ENCODE measurements at regions not wholly inside any gene's neighbourhood (a gene's known extent, or its start where the extent isn't known, plus 50 kb on each side); places are given as distances from the start of the nearest gene placed in this dataset.

GRCh38 chr1:98813738-98814309 lies 152.3 kb downstream of the SNX7 start:
- H3F3A ChIP-seq (replicated peaks; ENCODE audit: insufficient read depth), result no peaks in the 10 kb centered on the region
- ChIA-PET POLR2A (no interaction called here), CTCF (no interaction called here)
- no peak overlapping the region for H3K9ac ChIP-seq
- no peaks in the 10 kb centered on the region for H4K20me1 ChIP-seq (ENCODE audit: insufficient read depth)
- H3K4me2 ChIP-seq, result no peak overlapping the region
- H3K4me1 ChIP-seq (ENCODE audit: control insufficient read depth in 1 of 2, insufficient read depth in 2 of 2, low read depth in 1 of 2, low read length in 1 of 2), result no peaks in the 10 kb centered on the region
- no peaks in the 10 kb centered on the region for H3K9me3 ChIP-seq
- DNase-seq, result no peak
- no peaks in the 10 kb centered on the region for H3K79me2 ChIP-seq (ENCODE audit: insufficient read depth)
- no peaks in the 10 kb centered on the region for H3K27me3 ChIP-seq (ENCODE audit: insufficient read depth)
- H3K27ac ChIP-seq (ENCODE audit: low read depth in 2 of 2, low read length in 1 of 2), result no peak overlapping the region
- H3K4me3 ChIP-seq (ENCODE audit: low read depth in 2 of 2, low read length in 1 of 2), result no peak overlapping the region
- WGBS (ENCODE audit: low lambda C conversion rate), result 21% methylated on average over 1 of the region's 1 CpG
- no peak overlapping the region for H2AFZ ChIP-seq (ENCODE audit: low read depth)
- no peaks in the 10 kb centered on the region for H3K9me2 ChIP-seq
- no peak for TF ChIP-seq SIN3A (IDR thresholded peaks at IDR 0.05; ENCODE audit: borderline replicate concordance, low read depth, low read length)
- TF ChIP-seq, protein P1, sequence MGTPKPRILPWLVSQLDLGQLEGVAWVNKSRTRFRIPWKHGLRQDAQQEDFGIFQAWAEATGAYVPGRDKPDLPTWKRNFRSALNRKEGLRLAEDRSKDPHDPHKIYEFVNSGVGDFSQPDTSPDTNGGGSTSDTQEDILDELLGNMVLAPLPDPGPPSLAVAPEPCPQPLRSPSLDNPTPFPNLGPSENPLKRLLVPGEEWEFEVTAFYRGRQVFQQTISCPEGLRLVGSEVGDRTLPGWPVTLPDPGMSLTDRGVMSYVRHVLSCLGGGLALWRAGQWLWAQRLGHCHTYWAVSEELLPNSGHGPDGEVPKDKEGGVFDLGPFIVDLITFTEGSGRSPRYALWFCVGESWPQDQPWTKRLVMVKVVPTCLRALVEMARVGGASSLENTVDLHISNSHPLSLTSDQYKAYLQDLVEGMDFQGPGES (IDR thresholded peaks at IDR 0.05; ENCODE audit: low read depth, low read length), result no peak
- TF ChIP-seq RCOR1 (IDR thresholded peaks at IDR 0.05; ENCODE audit: low read length), result no peak
- TF ChIP-seq, protein P2, sequence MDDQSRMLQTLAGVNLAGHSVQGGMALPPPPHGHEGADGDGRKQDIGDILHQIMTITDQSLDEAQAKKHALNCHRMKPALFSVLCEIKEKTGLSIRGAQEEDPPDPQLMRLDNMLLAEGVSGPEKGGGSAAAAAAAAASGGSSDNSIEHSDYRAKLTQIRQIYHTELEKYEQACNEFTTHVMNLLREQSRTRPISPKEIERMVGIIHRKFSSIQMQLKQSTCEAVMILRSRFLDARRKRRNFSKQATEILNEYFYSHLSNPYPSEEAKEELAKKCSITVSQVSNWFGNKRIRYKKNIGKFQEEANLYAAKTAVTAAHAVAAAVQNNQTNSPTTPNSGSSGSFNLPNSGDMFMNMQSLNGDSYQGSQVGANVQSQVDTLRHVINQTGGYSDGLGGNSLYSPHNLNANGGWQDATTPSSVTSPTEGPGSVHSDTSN (IDR thresholded peaks at IDR 0.05), result no peak
- TF ChIP-seq, protein P3, sequence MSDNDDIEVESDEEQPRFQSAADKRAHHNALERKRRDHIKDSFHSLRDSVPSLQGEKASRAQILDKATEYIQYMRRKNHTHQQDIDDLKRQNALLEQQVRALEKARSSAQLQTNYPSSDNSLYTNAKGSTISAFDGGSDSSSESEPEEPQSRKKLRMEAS (IDR thresholded peaks at IDR 0.05; ENCODE audit: low read depth), result no peak
- TF ChIP-seq SMC3 (IDR thresholded peaks at IDR 0.05; ENCODE audit: low read depth, low read length), result no peak
- no peak for TF ChIP-seq RAD21 (IDR thresholded peaks at IDR 0.05; ENCODE audit: low read length)
- TF ChIP-seq TCF12 (IDR thresholded peaks at IDR 0.05), result no peak
- TF ChIP-seq ZBTB33 (IDR thresholded peaks at IDR 0.05; ENCODE audit: borderline replicate concordance, low read depth), result no peak
- TF ChIP-seq FOXJ3 (CRISPR knock-in tag; IDR thresholded peaks at IDR 0.05), result no peak
- no peak for TF ChIP-seq NFIC (IDR thresholded peaks at IDR 0.05; ENCODE audit: borderline replicate concordance)
- no peak for TF ChIP-seq NRF1 (IDR thresholded peaks at IDR 0.05; ENCODE audit: low read depth, low read length)
- TF ChIP-seq CHD2 (IDR thresholded peaks at IDR 0.05; ENCODE audit: low read length, partially characterized antibody), result no peak
- TF ChIP-seq EP300 (IDR thresholded peaks at IDR 0.05; ENCODE audit: borderline replicate concordance in 1 of 2, low read depth in 1 of 2, low read length in 1 of 2), result no peak
- no peak for TF ChIP-seq JUND (IDR thresholded peaks at IDR 0.05)
- no peaks in the 10 kb centered on the region for H3K36me3 ChIP-seq (replicated peaks in 1 of 2; ENCODE audit: control insufficient read depth in 1 of 2, insufficient read depth in 2 of 2, low read length in 1 of 2)

All from SK-N-SH (cell line).